NCI-H1436 (cell line): ENCODE measurements at regions not wholly inside any gene's neighbourhood (a gene's known extent, or its start where the extent isn't known, plus 50 kb on each side); places are given as distances from the start of the nearest gene placed in this dataset.
A peak's percentile ranks its signal among the peaks of the same experiment; 100 is the strongest.

Experiments used
- DNase-seq: peaks from one replicate; lab custom pipeline; 2025; lab: John Stamatoyannopoulos, UW

- DNase-seq, result no peak
Observed at GRCh38 chr3:30206051-30206450, 400.4 kb upstream of the TGFBR2 start.

DNA sequence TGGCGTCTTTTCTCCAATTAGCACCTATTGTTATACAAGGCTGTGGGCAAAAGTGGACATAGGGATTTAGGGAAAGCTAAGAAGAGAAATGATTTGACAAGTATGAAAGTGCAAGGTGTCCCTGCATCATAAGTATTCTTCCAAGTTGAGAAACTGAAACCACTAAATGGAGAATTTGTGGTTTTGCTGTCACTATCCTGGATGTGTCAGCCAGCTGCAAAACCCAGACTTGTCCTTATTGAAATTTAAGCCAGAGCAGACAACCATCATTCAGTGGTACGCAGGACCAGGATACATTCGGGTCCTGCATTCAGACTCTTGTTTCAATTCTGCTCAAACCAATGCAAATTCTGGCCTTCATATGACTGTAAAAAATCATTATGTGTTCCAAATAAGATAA lies 384.8 kb upstream of the TGFBR2 start:
- no peak for DNase-seq

DNA sequence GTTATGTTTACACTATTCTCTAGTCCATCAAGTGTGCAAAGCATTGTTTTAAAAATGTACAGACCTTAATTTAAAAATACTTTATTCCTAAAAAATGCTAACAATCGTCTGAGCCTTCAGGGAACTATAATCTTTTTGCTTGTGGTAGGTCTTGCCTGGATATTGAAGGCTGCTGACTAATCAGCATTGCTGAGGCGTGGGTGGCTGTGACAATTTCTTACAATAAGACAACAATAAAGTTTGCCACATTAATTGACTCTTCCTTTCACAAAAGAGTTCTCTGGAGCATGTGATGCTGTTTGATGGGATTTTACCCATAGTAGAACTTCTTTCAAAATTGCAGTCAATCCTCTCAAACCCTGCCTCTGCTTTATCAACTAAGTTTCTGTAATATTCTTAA lies 384.0 kb upstream of the TGFBR2 start:
- DNase-seq, result no peak

GRCh38 chr3:30225021-30225420 lies 381.4 kb upstream of the TGFBR2 start:
- no peak for DNase-seq

DNA sequence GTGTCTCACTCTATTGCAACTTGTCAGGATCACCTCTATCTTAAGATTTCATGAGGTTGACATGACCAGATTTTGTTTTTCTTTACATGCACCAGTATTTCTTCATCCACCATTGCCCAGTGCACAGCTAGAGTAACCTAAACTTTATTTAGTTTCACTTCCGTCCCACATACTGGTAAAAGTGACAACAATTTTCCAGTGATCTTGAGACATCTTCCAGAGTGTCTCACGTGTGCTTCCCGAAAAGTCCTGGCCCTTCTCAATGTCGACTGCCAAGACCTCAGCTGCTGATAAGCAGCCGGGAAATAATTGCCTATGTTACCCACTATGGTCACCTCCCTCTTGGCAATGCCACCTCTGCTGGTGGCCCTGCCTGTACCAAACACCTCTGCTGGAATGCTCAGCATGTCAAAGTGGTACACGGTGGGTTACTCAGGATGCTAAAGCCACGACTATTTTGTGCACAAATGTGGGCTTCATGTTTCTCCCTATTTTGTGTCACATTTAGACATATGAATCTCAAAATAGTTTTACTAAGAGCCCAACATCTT lies 379.7 kb upstream of the TGFBR2 start:
- DNase-seq, result no peak

GRCh38 chr3:30227571-30228301 lies 378.7 kb upstream of the TGFBR2 start:
- no peak for DNase-seq

- no peak for DNase-seq
Observed at GRCh38 chr3:30228302-30228631, 378.1 kb upstream of the TGFBR2 start.

GRCh38 chr3:30231277-30232141 lies 374.9 kb upstream of the TGFBR2 start:
- DNase-seq, result no peak

DNA sequence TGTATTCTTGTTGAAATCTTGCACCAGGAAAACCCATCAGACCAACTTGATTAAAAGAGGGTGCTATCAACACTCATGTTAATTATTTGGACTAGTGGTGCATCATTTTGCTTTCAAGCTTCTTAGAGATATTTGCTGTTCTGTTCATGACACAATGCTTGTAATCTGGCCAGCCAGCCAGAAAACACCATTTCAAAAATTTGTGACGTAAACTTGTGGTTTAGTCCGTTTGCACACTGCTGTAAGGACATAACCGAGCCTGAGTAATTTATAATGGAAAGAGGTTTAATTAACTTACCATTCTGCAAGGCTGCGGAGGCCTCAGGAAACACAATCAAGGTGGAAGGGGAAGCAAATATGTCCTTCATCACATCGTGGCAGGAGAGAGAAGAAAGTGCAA lies 374.3 kb upstream of the TGFBR2 start:
- no peak for DNase-seq

DNA sequence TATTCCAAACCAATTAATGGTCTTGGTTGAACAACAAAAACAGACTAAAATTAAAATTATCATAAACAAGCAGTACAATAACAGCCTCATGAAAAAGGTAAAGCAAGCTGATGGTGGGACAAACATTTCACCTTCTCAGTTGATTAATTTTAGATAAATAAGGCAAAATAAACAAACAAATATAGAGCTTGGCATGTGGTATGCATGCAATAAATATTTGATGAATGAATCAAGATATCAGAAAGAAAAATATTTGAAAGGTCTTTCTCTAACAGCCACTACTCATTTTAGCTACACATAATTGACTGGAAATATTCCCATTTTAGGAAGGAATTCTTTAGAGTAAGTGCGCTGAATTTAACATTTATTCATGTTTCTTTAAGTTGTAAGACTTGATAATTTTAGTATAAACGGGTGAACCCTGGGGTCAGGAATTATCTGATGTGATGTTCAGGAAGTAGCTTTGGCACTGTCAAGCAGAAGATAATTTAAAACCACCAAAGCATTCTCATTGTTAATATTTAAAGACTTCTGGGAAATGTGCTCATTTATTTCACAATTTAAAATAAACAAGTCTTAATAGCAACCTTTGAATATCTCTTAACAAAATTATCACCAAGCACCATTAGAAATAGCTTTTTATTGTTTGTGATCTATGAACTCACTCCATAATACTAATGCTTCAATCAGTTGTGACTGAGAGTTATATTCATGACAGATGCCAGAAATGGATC lies 372.3 kb upstream of the TGFBR2 start:
- DNase-seq, result no peak

- DNase-seq, result no peak
Observed at GRCh38 chr3:30236011-30236410, 370.4 kb upstream of the TGFBR2 start.

- no peak for DNase-seq
Observed at GRCh38 chr3:30241721-30242120, 364.7 kb upstream of the TGFBR2 start.

- DNase-seq, result no peak
Observed at GRCh38 chr3:30245858-30246622, 360.4 kb upstream of the TGFBR2 start.

DNA sequence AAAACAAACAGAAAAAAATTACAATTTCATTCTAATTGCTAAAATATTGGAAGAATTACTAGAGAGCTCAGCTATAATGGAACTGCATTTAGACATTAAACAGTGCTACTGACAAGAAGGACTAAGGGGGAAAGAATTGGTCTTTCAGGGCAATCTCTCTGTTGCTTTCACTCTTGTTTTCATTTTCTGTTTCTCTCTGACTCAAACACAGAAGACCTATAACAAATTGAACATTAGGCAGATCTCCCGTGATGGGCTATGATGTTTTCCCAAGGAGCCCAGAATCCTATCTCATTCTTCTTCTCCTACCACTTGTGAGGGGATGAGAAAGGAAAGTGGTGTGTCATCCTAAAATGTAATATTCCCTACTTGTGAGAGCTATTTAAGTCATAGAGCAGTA lies 358.0 kb upstream of the TGFBR2 start:
- no peak for DNase-seq

GRCh38 chr3:30252474-30252873 lies 353.9 kb upstream of the TGFBR2 start:
- DNase-seq, result no peak

GRCh38 chr3:30253832-30254231 lies 352.6 kb upstream of the TGFBR2 start:
- no peak for DNase-seq

GRCh38 chr3:30256474-30256873 lies 349.9 kb upstream of the TGFBR2 start:
- no peak for DNase-seq

GRCh38 chr3:30258426-30259392 lies 347.7 kb upstream of the TGFBR2 start:
- DNase-seq, result peak; percentile 23

DNA sequence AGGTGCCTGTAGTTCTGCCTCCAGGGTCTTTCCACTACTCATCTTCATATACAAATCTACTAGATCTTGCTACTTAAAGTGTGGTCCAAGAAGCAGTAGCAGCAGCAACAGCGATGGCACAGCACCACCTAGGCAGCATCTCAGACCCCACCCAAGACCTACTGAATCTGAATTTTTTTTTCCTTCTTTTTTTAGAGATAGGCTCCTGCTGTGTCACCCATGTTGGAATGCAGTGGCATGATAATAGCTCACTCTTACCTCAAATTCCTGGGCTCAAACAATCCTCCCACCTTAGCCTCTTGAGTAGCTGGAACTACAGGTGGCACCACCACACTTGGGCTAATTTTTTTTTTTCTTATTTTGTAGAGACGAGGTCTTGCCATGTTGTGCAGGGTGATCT lies 346.7 kb upstream of the TGFBR2 start:
- DNase-seq, result no peak

GRCh38 chr3:30260762-30261161 lies 345.6 kb upstream of the TGFBR2 start:
- no peak for DNase-seq
